ENCODE measurements at regions not wholly inside any gene's neighbourhood (a gene's known extent, or its start where the extent isn't known, plus 50 kb on each side); places are given as distances from the start of the nearest gene placed in this dataset.

- 2% methylated on average over 4 of the region's 4 CpGs for WGBS (ENCODE audit: low lambda C conversion rate)
- Histone ChIP-seq H3K27me3 (ENCODE audit: control insufficient read depth in 1 of 2, insufficient read depth in 2 of 2, low read length in 2 of 2) (peaks cover 0 to 13% of the 10 kb centered on the region in 2 experiments; a peak in 2 of 5 replicates), H3K4me2 (ENCODE audit: low read depth, low read length) (no peak overlapping the region; the same call in 1 of the 2 replicates), H3K9ac (ENCODE audit: insufficient read depth, low read depth, low read length) (no peak overlapping the region), H3K9me3 (ENCODE audit: low read length) (no peaks in the 10 kb centered on the region), H3K4me3 (replicated peaks in 1 of 3; ENCODE audit: insufficient read depth in 1 of 3, low read depth in 2 of 3, low read length in 3 of 3) (no peak overlapping the region), H3K27ac (ENCODE audit: extremely low read length, insufficient read depth, low read length) (no peak overlapping the region), H3K79me2 (ENCODE audit: insufficient read depth, low read length) (no peaks in the 10 kb centered on the region), H2AFZ (ENCODE audit: low read length) (no peak overlapping the region), H4K20me1 (ENCODE audit: insufficient read depth, low read length) (no peaks in the 10 kb centered on the region), H3K36me3 (replicated peaks in 1 of 2; ENCODE audit: control insufficient read depth in 1 of 2, insufficient read depth in 2 of 2, low read length in 2 of 2) (no peaks in the 10 kb centered on the region), H3K4me1 (ENCODE audit: insufficient read depth, low read length) (peaks cover 20% of the 10 kb centered on the region)
- POLR2A ChIA-PET, result no interaction called here
- intact Hi-C loops (cut with micrococcal nuclease; ENCODE audit: unreplicated experiment) (loop anchor here (5.0 kb wide), 1 partner anchor 86 kb away; no protein-coding TSS in a partner anchor), in situ Hi-C loops (cut with HindIII; ENCODE audit: extremely low pct_ligation_motif_present, low pct_unique_long_range_greater_than_20kb) (no loop called here)
- DNase-seq (ENCODE audit: low spot score) (no peak), FAIRE-seq (no peak), ATAC-seq (no peak)
- CTCF ChIA-PET (ENCODE audit: low intra/inter-chr PET ratio, low total read pairs), result no interaction called here
- BruUV-seq (replicated peaks), result no TSS peak
- TF ChIP-seq ZNF547 (CRISPR knock-in tag; IDR thresholded peaks at IDR 0.05), result no peak
- TF ChIP-seq CREB3 (CRISPR knock-in tag; IDR thresholded peaks at IDR 0.05), result no peak
- no peak for TF ChIP-seq ZHX2 (IDR thresholded peaks at IDR 0.05; ENCODE audit: low read depth)
- TF ChIP-seq ZHX2 (CRISPR knock-in tag; IDR thresholded peaks at IDR 0.05; ENCODE audit: borderline replicate concordance), result no peak
- TF ChIP-seq STAT5B (CRISPR knock-in tag; IDR thresholded peaks at IDR 0.05), result no peak
- no peak for TF ChIP-seq NCOA5 (CRISPR knock-in tag; IDR thresholded peaks at IDR 0.05)
- TF ChIP-seq NFATC3 (CRISPR knock-in tag; IDR thresholded peaks at IDR 0.05), result no peak
- no peak for TF ChIP-seq ZBTB10 (CRISPR knock-in tag; IDR thresholded peaks at IDR 0.05; ENCODE audit: borderline replicate concordance)
- no peak for TF ChIP-seq ZNF724P (CRISPR knock-in tag; IDR thresholded peaks at IDR 0.05; ENCODE audit: borderline replicate concordance)
- no peak for TF ChIP-seq SIN3B (IDR thresholded peaks at IDR 0.05; ENCODE audit: low read length)
- TF ChIP-seq SRSF4 (IDR thresholded peaks at IDR 0.05; ENCODE audit: low read depth, low read length, poor library complexity, severe bottlenecking), result no peak
- no peak for TF ChIP-seq ZNF878 (CRISPR knock-in tag; IDR thresholded peaks at IDR 0.05)
- no peak for TF ChIP-seq HMG20A (CRISPR knock-in tag; IDR thresholded peaks at IDR 0.05; ENCODE audit: borderline replicate concordance)
- no peak for TF ChIP-seq LBX2 (CRISPR knock-in tag; IDR thresholded peaks at IDR 0.05; ENCODE audit: borderline replicate concordance)
- no peak for TF ChIP-seq ZNF484 (CRISPR knock-in tag; IDR thresholded peaks at IDR 0.05; ENCODE audit: borderline replicate concordance, low read depth)
- TF ChIP-seq SNAPC2 (CRISPR knock-in tag; IDR thresholded peaks at IDR 0.05), result no peak
These were observed 92.4 kb upstream of the SFMBT2 start for GRCh38 chr10:7503190-7503589.

All from HepG2 (cell line).